ENCODE measurements at regions not wholly inside any gene's neighbourhood (a gene's known extent, or its start where the extent isn't known, plus 50 kb on each side); places are given as distances from the start of the nearest gene placed in this dataset.

DNA sequence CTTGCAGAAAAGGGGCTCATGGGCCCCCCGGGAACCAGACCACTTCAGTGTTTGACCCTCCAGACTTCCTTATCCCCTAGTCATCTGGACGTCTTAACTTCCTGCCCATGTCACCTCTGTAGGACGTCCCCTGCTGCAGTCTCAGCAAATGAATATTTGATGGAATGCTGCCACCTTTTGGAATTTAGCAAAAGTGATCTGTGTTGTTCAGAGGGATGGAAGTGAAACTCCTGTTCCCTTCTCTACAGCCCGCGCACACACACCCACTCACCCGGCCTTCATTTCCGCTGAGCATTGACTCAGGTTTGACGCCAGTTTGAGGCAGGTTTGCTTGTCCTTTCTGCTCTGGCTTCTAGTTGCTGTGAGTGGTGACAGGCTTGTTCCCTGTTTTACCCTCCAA is 507.2 kb upstream of the EEF2KMT start:
- peak; percentile 8 for DNase-seq (ENCODE audit: low read depth, low spot score)
- Histone ChIP-seq H3K9ac (ENCODE audit: low read length) (no peak overlapping the region), H3K27me3 (ENCODE audit: insufficient read depth, low read length) (peaks cover 9% of the 10 kb centered on the region; the same call in 1 of the 2 replicates), H3K36me3 (ENCODE audit: control insufficient read depth in 1 of 2, insufficient read depth in 2 of 2, low read length in 2 of 2) (no peaks in the 10 kb centered on the region), H3K4me1 (ENCODE audit: control insufficient read depth in 1 of 2, insufficient read depth in 2 of 2, low read length in 2 of 2) (no peaks in the 10 kb centered on the region), H2AFZ (ENCODE audit: low read depth, low read length, poor library complexity, severe bottlenecking) (no peak overlapping the region), H3K27ac (ENCODE audit: low read depth, low read length) (no peak overlapping the region), H3K9me2 (ENCODE audit: insufficient read depth) (no peaks in the 10 kb centered on the region), H3K4me3 (replicated peaks in 1 of 2; ENCODE audit: low read depth in 1 of 2, low read length in 2 of 2) (no peak overlapping the region), H3K4me2 (ENCODE audit: low read length) (no peak overlapping the region), H4K20me1 (ENCODE audit: insufficient read depth) (no peaks in the 10 kb centered on the region), H3K9me3 (ENCODE audit: control insufficient read depth in 1 of 2, insufficient read depth in 1 of 2, low read depth in 1 of 2, low read length in 2 of 2) (no peaks in the 10 kb centered on the region), H3K79me2 (ENCODE audit: insufficient read depth, low read length) (no peaks in the 10 kb centered on the region)
- ChIA-PET RAD21 (ENCODE audit: low non-redundant PET in 1 of 2, low total read pairs in 2 of 2, uncharacterized antibody in 2 of 2, unreplicated experiment in 2 of 2) (no interaction called here), CTCF (no interaction called here), POLR2A (no interaction called here)
- peak; percentile 75 for ATAC-seq
- TF ChIP-seq, protein P1, sequence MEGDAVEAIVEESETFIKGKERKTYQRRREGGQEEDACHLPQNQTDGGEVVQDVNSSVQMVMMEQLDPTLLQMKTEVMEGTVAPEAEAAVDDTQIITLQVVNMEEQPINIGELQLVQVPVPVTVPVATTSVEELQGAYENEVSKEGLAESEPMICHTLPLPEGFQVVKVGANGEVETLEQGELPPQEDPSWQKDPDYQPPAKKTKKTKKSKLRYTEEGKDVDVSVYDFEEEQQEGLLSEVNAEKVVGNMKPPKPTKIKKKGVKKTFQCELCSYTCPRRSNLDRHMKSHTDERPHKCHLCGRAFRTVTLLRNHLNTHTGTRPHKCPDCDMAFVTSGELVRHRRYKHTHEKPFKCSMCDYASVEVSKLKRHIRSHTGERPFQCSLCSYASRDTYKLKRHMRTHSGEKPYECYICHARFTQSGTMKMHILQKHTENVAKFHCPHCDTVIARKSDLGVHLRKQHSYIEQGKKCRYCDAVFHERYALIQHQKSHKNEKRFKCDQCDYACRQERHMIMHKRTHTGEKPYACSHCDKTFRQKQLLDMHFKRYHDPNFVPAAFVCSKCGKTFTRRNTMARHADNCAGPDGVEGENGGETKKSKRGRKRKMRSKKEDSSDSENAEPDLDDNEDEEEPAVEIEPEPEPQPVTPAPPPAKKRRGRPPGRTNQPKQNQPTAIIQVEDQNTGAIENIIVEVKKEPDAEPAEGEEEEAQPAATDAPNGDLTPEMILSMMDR (IDR thresholded peaks at IDR 0.05 in 2 of 3, conservative IDR thresholded peaks at IDR 0.05 in 1 of 3; ENCODE audit: borderline replicate concordance in 1 of 3, insufficient read depth in 1 of 3, low read depth in 2 of 3, low read length in 2 of 3) = peak; percentile 6 to 43 (median 28); a peak in 4 of 6 replicates
- TF ChIP-seq EGR1 (IDR thresholded peaks at IDR 0.05; ENCODE audit: low read depth) (no peak), RAD21 (IDR thresholded peaks at IDR 0.05; ENCODE audit: low read depth) (peak; percentile 51), SIN3A (IDR thresholded peaks at IDR 0.05; ENCODE audit: low read depth) (no peak), FOSL1 (IDR thresholded peaks at IDR 0.05; ENCODE audit: low read depth) (no peak)
- TF ChIP-seq, protein P2, sequence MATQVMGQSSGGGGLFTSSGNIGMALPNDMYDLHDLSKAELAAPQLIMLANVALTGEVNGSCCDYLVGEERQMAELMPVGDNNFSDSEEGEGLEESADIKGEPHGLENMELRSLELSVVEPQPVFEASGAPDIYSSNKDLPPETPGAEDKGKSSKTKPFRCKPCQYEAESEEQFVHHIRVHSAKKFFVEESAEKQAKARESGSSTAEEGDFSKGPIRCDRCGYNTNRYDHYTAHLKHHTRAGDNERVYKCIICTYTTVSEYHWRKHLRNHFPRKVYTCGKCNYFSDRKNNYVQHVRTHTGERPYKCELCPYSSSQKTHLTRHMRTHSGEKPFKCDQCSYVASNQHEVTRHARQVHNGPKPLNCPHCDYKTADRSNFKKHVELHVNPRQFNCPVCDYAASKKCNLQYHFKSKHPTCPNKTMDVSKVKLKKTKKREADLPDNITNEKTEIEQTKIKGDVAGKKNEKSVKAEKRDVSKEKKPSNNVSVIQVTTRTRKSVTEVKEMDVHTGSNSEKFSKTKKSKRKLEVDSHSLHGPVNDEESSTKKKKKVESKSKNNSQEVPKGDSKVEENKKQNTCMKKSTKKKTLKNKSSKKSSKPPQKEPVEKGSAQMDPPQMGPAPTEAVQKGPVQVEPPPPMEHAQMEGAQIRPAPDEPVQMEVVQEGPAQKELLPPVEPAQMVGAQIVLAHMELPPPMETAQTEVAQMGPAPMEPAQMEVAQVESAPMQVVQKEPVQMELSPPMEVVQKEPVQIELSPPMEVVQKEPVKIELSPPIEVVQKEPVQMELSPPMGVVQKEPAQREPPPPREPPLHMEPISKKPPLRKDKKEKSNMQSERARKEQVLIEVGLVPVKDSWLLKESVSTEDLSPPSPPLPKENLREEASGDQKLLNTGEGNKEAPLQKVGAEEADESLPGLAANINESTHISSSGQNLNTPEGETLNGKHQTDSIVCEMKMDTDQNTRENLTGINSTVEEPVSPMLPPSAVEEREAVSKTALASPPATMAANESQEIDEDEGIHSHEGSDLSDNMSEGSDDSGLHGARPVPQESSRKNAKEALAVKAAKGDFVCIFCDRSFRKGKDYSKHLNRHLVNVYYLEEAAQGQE (IDR thresholded peaks at IDR 0.05; ENCODE audit: low read depth) = no peak
- TF ChIP-seq, protein P3, sequence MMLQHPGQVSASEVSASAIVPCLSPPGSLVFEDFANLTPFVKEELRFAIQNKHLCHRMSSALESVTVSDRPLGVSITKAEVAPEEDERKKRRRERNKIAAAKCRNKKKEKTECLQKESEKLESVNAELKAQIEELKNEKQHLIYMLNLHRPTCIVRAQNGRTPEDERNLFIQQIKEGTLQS (IDR thresholded peaks at IDR 0.05) = no peak
- intact Hi-C loops (cut with micrococcal nuclease) = loop anchor here (5.0 kb wide), 1 partner anchor 102 kb away; no protein-coding TSS in a partner anchor
- BruUV-seq (replicated peaks) = no TSS peak
